ENCODE measurements at regions not wholly inside any gene's neighbourhood (a gene's known extent, or its start where the extent isn't known, plus 50 kb on each side); places are given as distances from the start of the nearest gene placed in this dataset.

DNA sequence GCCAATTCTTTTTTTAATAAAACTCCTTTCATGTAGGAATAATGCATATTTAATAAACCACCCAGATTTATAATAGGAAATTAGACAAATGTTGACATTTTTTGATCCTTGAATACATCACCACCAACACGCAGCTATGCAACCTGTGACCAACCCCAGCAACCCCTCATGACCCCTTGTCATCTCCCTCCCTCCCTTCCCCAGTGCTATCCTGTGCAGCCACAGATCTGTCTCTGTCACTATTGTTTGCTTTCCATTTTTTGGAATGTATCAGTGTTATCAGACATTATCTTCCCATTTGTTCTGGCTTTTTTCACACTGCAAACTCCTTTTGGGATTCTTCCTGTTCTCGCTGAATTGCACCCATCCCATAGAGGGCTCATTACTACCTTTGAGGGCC is 114.1 kb downstream of the VPREB1 start:
- H3K4me3 ChIP-seq (ENCODE audit: low read depth, low read length) = no peak overlapping the region
- DNase-seq (ENCODE audit: low read depth) = no peak
- TF ChIP-seq, protein P1, sequence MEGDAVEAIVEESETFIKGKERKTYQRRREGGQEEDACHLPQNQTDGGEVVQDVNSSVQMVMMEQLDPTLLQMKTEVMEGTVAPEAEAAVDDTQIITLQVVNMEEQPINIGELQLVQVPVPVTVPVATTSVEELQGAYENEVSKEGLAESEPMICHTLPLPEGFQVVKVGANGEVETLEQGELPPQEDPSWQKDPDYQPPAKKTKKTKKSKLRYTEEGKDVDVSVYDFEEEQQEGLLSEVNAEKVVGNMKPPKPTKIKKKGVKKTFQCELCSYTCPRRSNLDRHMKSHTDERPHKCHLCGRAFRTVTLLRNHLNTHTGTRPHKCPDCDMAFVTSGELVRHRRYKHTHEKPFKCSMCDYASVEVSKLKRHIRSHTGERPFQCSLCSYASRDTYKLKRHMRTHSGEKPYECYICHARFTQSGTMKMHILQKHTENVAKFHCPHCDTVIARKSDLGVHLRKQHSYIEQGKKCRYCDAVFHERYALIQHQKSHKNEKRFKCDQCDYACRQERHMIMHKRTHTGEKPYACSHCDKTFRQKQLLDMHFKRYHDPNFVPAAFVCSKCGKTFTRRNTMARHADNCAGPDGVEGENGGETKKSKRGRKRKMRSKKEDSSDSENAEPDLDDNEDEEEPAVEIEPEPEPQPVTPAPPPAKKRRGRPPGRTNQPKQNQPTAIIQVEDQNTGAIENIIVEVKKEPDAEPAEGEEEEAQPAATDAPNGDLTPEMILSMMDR (conservative IDR thresholded peaks at IDR 0.05; ENCODE audit: low read depth, low read length) = no peak

DNA sequence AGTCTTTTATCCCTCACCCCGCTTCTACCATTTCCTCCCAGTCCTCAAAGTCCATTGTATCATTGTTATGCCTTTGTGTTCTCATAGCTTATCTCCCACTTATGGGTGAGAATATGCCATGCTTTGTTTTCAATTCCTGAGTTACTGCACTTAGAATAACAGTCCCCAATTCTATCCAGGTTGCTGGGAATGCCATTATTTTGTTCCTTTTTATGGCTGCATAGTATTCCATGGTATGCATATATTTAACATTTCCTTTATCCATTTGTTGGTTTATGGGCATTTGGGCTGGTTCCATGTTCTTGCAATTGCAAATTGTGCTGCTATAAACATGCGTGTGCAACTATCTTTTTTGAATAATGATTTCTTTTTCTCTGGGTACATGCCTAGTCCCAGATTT is 114.9 kb downstream of the VPREB1 start:
- H3K4me3 ChIP-seq (ENCODE audit: low read depth, low read length) = no peak overlapping the region
- TF ChIP-seq, protein P1 (conservative IDR thresholded peaks at IDR 0.05; ENCODE audit: low read depth, low read length) = no peak
- DNase-seq (ENCODE audit: low read depth) = no peak

DNA sequence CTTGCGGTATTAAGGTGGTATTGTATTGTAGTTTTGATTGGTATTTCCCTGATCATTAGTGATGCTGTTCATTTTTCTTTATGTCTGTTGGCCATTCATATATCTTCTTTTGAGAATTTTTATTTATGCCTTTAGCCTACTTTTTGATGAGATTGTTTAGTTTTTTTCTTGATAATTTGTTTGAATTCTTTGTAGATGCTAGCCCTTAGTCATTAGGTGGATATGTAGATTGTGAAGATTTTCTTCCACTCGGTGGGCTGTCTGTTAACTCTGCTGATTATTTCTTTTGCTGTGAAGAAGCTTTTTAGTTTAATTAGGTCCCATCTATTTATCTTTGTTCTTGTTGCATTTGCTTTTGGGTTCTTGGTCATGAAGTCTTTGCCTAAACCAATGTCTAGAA is 115.4 kb downstream of the VPREB1 start:
- no peak for DNase-seq (ENCODE audit: low read depth)
- no peak overlapping the region for H3K4me3 ChIP-seq (ENCODE audit: low read depth, low read length)
- TF ChIP-seq, protein P1 (conservative IDR thresholded peaks at IDR 0.05; ENCODE audit: low read depth, low read length) = no peak

DNA sequence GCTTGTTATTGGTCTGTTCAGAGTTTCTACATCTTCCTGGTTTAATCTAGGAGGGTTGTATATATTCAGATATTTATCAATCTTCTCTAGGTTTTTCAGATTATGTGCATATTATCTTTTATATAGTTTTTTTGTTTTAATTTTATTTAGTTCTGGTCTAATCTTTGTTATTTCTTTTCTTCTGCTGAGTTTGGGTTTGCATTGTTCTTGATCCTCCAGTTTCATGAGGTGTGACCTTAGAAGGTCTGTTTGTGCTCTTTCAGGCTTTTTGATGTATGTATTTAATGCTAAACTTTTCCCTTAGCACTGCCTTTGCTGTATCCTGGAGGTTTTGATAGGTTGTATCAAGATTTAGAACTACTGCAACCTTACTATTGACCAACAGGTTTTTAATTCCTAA is 117.7 kb downstream of the VPREB1 start:
- H3K4me3 ChIP-seq (ENCODE audit: low read depth, low read length) = no peak overlapping the region
- TF ChIP-seq, protein P1 (conservative IDR thresholded peaks at IDR 0.05; ENCODE audit: low read depth, low read length) = no peak

DNA sequence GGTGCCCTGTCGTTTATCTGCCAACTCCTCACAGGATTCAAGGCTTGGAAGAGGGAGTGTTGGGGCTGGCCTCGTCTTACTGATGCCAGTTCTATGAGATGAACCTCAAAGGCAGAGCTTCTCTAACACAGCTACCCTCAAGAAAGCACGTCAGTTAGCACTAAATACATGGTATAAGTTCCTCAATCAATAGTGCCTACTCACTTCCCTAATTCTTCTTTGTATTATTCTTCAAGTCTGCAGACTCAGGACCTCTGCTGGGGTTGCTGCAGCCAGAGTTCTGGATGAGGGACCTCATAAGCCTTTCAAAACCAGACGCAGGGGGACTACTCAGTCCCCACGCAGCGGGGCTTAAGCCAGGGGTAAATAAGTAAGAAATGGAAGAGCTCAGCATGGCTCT is 118.3 kb downstream of the VPREB1 start:
- H3K4me3 ChIP-seq (ENCODE audit: low read depth, low read length) = no peak overlapping the region
- DNase-seq (ENCODE audit: low read depth) = no peak
- TF ChIP-seq, protein P1 (conservative IDR thresholded peaks at IDR 0.05; ENCODE audit: low read depth, low read length) = no peak

More for the DNA sequence above, 117.7 kb downstream of the VPREB1 start:
- DNase-seq (ENCODE audit: low read depth) = no peak

DNA sequence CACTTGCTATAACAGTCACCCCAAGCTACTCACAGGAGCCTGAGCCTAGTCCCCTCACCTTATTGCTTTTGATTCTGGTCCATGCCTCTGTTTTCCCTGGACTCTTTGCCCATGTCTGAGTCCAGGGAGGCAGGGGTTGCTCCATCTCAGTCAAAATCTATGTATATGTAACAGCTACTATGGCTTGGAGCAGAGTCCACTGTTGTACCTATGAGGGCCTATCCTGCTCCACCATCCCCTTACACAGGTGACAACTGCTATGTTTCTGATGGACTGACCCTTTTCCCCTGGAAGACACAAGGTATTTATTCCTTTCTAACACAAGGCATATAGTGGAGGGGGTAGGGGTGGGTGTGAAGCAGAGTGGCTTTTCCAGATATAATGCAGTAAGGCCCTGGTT is 119.6 kb downstream of the VPREB1 start:
- TF ChIP-seq, protein P1 (conservative IDR thresholded peaks at IDR 0.05; ENCODE audit: low read depth, low read length) = no peak
- no peak for DNase-seq (ENCODE audit: low read depth)
- no peak overlapping the region for H3K4me3 ChIP-seq (ENCODE audit: low read depth, low read length)

DNA sequence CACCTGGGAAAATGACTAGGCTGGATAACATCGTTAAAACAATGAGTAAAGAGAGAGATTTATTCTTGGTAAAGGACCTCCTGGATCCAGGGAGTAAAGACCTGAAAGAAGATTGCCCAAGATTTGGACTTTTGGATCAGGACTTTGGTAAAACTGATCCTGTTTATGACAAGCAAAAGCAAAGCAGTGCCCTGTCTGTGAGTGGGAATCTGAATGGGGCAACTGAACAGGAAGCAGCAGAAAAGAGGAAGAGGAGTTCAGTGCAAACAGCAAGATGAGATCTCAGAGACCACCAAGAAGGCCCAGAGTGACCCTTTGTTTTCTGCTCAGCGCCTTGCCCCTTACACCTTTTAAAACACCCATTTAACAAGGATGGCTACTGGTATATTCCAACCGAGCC is 122.0 kb downstream of the VPREB1 start:
- no peak for DNase-seq (ENCODE audit: low read depth)
- TF ChIP-seq, protein P1 (conservative IDR thresholded peaks at IDR 0.05; ENCODE audit: low read depth, low read length) = no peak
- H3K4me3 ChIP-seq (ENCODE audit: low read depth, low read length) = no peak overlapping the region
